Ovary (tissue), 3 donors: ENCODE measurements at regions not wholly inside any gene's neighbourhood (a gene's known extent, or its start where the extent isn't known, plus 50 kb on each side); places are given as distances from the start of the nearest gene placed in this dataset.
"Not testable (repeated sequence)": the region's sequence is repeated elsewhere in the genome, so short reads cannot be mapped to it uniquely, and the experiment has no call there.

ENCODE experiments used
- EP300 ChIP-seq: sonication (generic); formaldehyde crosslinking; IDR thresholded peaks from one replicate; pipeline ENCODE4 v1.6.1; 2017; ENCODE audit warnings: antibody characterized with exemption
- POLR2A ChIP-seq: fragments of 450-650 bp; IDR thresholded peaks from one replicate; pipeline ENCODE4 v1.6.1; 2017; ENCODE audit warnings: antibody characterized with exemption, mild to moderate bottlenecking, moderate library complexity
- TF ChIP-seq, protein P1 (sequence below), 3 donors: fragments of 450-650 bp in 2 of 3; fragments of 200-600 bp in 1 of 3; IDR thresholded peaks; one replicate each; pipeline versions ENCODE4 v1.5.1 to v1.8.0; 2016 to 2022; ENCODE audit warnings: antibody characterized with exemption in 3 of 3, mild to moderate bottlenecking in 1 of 3
- donor health status: DM: no; HTN: no; CAD: no.

DNA sequence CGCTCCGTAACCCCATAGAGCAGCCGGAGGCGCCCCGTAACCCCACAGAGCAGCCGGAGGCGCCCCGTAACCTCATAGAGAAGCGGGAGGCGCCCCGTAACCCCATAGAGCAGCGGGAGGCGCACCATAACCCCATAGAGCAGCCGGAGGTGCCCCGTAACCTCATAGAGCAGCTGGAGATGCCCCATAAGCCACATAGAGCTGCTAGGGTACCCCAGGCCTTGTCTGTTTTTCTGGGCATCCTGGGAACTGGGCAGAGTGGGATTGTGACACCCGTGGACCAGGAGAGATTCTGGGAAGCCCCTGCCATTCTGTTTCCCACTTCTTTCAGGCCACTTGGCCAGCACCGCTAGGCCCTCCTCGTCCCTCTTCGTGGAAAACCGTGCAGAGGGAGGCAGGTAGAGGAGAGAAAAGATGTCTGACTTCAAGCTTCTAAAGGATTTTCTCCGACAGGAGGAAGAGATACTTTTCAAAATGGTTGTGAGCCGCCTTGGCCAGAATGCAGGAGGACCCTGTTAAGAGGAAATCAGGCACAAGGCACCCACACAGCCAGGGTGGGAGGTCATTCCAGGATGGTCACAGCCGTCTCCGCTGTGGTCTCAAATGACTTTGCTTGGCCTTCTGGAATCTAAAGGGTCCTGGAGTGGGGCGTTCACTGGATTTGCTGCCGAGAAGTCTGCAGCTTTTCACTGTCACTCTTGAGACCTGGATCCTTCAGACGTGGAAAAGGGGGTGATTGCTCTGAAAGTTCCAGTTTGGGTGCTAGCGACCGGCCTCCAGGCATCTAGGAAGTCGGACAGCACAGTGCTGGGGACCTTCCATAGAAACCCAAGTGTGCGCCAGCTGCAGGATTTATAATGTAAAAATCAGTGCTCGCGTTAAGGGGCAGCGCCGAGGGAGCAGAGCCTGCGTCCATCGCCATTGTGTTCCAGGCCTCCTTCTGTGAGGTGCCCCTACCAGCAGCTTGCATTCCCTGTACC is 178.3 kb upstream of the ZNF469 start:
- TF ChIP-seq, protein P1, sequence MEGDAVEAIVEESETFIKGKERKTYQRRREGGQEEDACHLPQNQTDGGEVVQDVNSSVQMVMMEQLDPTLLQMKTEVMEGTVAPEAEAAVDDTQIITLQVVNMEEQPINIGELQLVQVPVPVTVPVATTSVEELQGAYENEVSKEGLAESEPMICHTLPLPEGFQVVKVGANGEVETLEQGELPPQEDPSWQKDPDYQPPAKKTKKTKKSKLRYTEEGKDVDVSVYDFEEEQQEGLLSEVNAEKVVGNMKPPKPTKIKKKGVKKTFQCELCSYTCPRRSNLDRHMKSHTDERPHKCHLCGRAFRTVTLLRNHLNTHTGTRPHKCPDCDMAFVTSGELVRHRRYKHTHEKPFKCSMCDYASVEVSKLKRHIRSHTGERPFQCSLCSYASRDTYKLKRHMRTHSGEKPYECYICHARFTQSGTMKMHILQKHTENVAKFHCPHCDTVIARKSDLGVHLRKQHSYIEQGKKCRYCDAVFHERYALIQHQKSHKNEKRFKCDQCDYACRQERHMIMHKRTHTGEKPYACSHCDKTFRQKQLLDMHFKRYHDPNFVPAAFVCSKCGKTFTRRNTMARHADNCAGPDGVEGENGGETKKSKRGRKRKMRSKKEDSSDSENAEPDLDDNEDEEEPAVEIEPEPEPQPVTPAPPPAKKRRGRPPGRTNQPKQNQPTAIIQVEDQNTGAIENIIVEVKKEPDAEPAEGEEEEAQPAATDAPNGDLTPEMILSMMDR (IDR thresholded peaks at IDR 0.05), result not testable (repeated sequence)
- not testable (repeated sequence) for TF ChIP-seq POLR2A, EP300
